GM18873 (cell line): ENCODE measurements at regions not wholly inside any gene's neighbourhood (a gene's known extent, or its start where the extent isn't known, plus 50 kb on each side); places are given as distances from the start of the nearest gene placed in this dataset.
"Not testable (repeated sequence)": the region's sequence is repeated elsewhere in the genome, so short reads cannot be mapped to it uniquely, and the experiment has no call there.

ENCODE experiments used
- ATAC-seq: cut with Tn5 transposase; IDR thresholded peaks from one replicate; pipeline ENCODE4 v1.9.1; 2021; ENCODE audit warnings: mild to moderate bottlenecking, moderate library complexity, moderate number of reproducible peaks; ENCODE audit not compliant: unreplicated experiment, low FRiP score

GRCh38 chr3:191148131-191148530 lies 50.9 kb upstream of the OSTN start:
- ATAC-seq, result no peak

GRCh38 chr3:191143224-191143623 lies 55.8 kb upstream of the OSTN start:
- no peak for ATAC-seq

- ATAC-seq, result no peak
Measured at GRCh38 chr3:191141728-191142127, 57.3 kb upstream of the OSTN start.

GRCh38 chr3:191139736-191140135 lies 59.3 kb upstream of the OSTN start:
- ATAC-seq, result peak; percentile 41

- no peak for ATAC-seq
Measured at GRCh38 chr3:191138937-191139336, 60.1 kb upstream of the OSTN start.

- no peak for ATAC-seq
Measured at GRCh38 chr3:191137708-191138107, 61.3 kb upstream of the OSTN start.

- ATAC-seq, result no peak
Measured at GRCh38 chr3:191136347-191136746, 62.7 kb upstream of the OSTN start.

- no peak for ATAC-seq
Measured at GRCh38 chr3:191135175-191135574, 63.9 kb upstream of the OSTN start.

- ATAC-seq, result no peak
Measured at GRCh38 chr3:191133359-191133758, 65.7 kb upstream of the OSTN start.

GRCh38 chr3:191131305-191131704 lies 67.7 kb upstream of the OSTN start:
- no peak for ATAC-seq

- not testable (repeated sequence) for ATAC-seq
Measured at GRCh38 chr3:191124891-191125290, 74.2 kb upstream of the OSTN start.

GRCh38 chr3:191123946-191124345 lies 75.1 kb upstream of the OSTN start:
- ATAC-seq, result no peak

GRCh38 chr3:191123231-191123630 lies 75.8 kb upstream of the OSTN start:
- ATAC-seq, result no peak

- ATAC-seq, result peak; percentile 82
Measured at GRCh38 chr3:191120447-191121298, 78.4 kb upstream of the OSTN start.

GRCh38 chr3:191119415-191120295 lies 79.4 kb upstream of the OSTN start:
- ATAC-seq, result peak; percentile 76

GRCh38 chr3:191111722-191112121 lies 87.3 kb upstream of the OSTN start:
- no peak for ATAC-seq

GRCh38 chr3:191105418-191105817 lies 93.6 kb upstream of the OSTN start:
- ATAC-seq, result no peak

GRCh38 chr3:191100516-191100915 lies 98.5 kb upstream of the OSTN start:
- no peak for ATAC-seq

- ATAC-seq, result no peak
Measured at GRCh38 chr3:191094057-191094845, 104.8 kb upstream of the OSTN start.

- ATAC-seq, result no peak
Measured at GRCh38 chr3:191087391-191087790, 111.7 kb upstream of the OSTN start.

- ATAC-seq, result no peak
Measured at GRCh38 chr3:191085091-191085490, 114.0 kb upstream of the OSTN start.
